ENCODE measurements at regions not wholly inside any gene's neighbourhood (a gene's known extent, or its start where the extent isn't known, plus 50 kb on each side); places are given as distances from the start of the nearest gene placed in this dataset.

- no peak overlapping the region for H3K4me3 ChIP-seq (ENCODE audit: control insufficient read depth, low read depth, low read length)
- no peak for DNase-seq (ENCODE audit: low read depth)
- TF ChIP-seq, protein P1, sequence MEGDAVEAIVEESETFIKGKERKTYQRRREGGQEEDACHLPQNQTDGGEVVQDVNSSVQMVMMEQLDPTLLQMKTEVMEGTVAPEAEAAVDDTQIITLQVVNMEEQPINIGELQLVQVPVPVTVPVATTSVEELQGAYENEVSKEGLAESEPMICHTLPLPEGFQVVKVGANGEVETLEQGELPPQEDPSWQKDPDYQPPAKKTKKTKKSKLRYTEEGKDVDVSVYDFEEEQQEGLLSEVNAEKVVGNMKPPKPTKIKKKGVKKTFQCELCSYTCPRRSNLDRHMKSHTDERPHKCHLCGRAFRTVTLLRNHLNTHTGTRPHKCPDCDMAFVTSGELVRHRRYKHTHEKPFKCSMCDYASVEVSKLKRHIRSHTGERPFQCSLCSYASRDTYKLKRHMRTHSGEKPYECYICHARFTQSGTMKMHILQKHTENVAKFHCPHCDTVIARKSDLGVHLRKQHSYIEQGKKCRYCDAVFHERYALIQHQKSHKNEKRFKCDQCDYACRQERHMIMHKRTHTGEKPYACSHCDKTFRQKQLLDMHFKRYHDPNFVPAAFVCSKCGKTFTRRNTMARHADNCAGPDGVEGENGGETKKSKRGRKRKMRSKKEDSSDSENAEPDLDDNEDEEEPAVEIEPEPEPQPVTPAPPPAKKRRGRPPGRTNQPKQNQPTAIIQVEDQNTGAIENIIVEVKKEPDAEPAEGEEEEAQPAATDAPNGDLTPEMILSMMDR (conservative IDR thresholded peaks at IDR 0.05; ENCODE audit: control insufficient read depth, insufficient read depth, low read depth, low read length), result no peak
Measured at GRCh38 chr13:111634410-111634809, 314.0 kb downstream of the TEX29 start.

- DNase-seq (ENCODE audit: low read depth), result no peak
- H3K4me3 ChIP-seq (ENCODE audit: control insufficient read depth, low read depth, low read length), result no peak overlapping the region
- TF ChIP-seq, protein P1 (conservative IDR thresholded peaks at IDR 0.05; ENCODE audit: control insufficient read depth, insufficient read depth, low read depth, low read length), result no peak
Measured at GRCh38 chr13:111636271-111636670, 315.8 kb downstream of the TEX29 start.

DNA sequence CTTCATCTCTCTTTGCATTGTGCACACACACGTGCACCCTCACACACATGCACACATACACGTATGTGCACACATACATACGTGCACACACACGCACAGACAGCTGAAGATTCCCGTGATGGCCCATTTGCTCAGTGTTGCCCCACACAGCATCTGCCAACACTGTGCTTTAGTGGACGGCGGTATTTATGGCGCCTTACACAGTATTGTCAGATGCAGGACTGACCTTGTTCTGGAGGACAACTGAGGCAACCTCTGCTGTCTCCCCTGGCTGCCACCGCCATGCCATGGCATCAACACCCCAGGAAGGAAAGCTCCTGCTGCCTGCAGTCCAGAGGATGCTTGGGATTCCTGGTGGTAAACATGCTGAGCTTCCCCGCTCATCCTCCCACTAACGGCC lies 316.4 kb downstream of the TEX29 start:
- no peak overlapping the region for H3K4me3 ChIP-seq (ENCODE audit: control insufficient read depth, low read depth, low read length)
- TF ChIP-seq, protein P1 (conservative IDR thresholded peaks at IDR 0.05; ENCODE audit: control insufficient read depth, insufficient read depth, low read depth, low read length), result no peak
- DNase-seq (ENCODE audit: low read depth), result no peak

GRCh38 chr13:111637365-111637764 lies 316.9 kb downstream of the TEX29 start:
- no peak overlapping the region for H3K4me3 ChIP-seq (ENCODE audit: control insufficient read depth, low read depth, low read length)
- TF ChIP-seq, protein P1 (conservative IDR thresholded peaks at IDR 0.05; ENCODE audit: control insufficient read depth, insufficient read depth, low read depth, low read length), result no peak
- no peak for DNase-seq (ENCODE audit: low read depth)

GRCh38 chr13:111638233-111638632 lies 317.8 kb downstream of the TEX29 start:
- H3K4me3 ChIP-seq (ENCODE audit: control insufficient read depth, low read depth, low read length), result no peak overlapping the region

GRCh38 chr13:111639196-111639705 lies 318.8 kb downstream of the TEX29 start:
- DNase-seq (ENCODE audit: low read depth), result no peak
- TF ChIP-seq, protein P1 (conservative IDR thresholded peaks at IDR 0.05; ENCODE audit: control insufficient read depth, insufficient read depth, low read depth, low read length), result no peak
- no peak overlapping the region for H3K4me3 ChIP-seq (ENCODE audit: control insufficient read depth, low read depth, low read length)

More at GRCh38 chr13:111638233-111638632, 317.8 kb downstream of the TEX29 start:
- TF ChIP-seq, protein P1 (conservative IDR thresholded peaks at IDR 0.05; ENCODE audit: control insufficient read depth, insufficient read depth, low read depth, low read length), result no peak
- DNase-seq (ENCODE audit: low read depth), result no peak

DNA sequence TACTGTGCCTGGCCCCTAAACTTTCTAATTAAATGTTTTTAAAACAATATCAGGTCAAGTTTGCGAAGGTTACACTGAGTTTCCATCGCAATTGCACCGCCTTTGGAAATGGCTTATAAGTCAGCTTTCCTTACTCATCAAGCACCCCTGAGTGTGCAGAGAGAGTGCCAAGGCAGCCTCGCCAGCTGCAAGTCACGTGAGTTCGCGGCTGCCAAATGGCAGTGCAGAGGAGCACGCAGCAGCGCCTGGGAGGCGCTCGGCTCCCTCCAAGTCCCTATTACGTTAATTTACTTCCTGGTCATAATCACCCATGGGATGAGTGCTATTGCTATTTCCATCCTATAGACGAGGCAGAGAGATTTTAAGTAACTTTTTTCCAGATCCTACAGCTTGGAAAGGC lies 319.6 kb downstream of the TEX29 start:
- no peak overlapping the region for H3K4me3 ChIP-seq (ENCODE audit: control insufficient read depth, low read depth, low read length)
- DNase-seq (ENCODE audit: low read depth), result no peak
- TF ChIP-seq, protein P1 (conservative IDR thresholded peaks at IDR 0.05; ENCODE audit: control insufficient read depth, insufficient read depth, low read depth, low read length), result no peak
